MCF 10A (cell line): ENCODE measurements at regions not wholly inside any gene's neighbourhood (a gene's known extent, or its start where the extent isn't known, plus 50 kb on each side); places are given as distances from the start of the nearest gene placed in this dataset.

Source experiments
- BruUV-seq: library from RNA; stranded (reverse); fragments of 400-500 nt; replicated peaks from 2 replicates; lab custom pipeline; 2021; lab: Mats Ljungman, UMichigan
- CTCF ChIA-PET: fragments of 300-600 bp; sonication (Branson Sonifier 250); formaldehyde crosslinking; extraction: SDS; loops from one replicate; lab custom pipeline; 2021; ENCODE audit warnings: antibody characterized with exemption, inconsistent platforms; lab: Yijun Ruan, JAX
- POLR2A ChIA-PET: fragments of 300-600, 350-650 bp; sonication (Branson Sonifier 250); formaldehyde crosslinking; extraction: SDS; loops from one replicate; lab custom pipeline; 2020; ENCODE audit warnings: antibody characterized with exemption, inconsistent platforms; lab: Yijun Ruan, JAX
- DNase-seq: peaks from one replicate; pipeline ENCODE4 v3.0.0-alpha.2; 2018; ENCODE audit not compliant: unreplicated experiment
- H3K27ac Mint-ChIP-seq: one replicate; pipeline ENCODE4 v1.8.0; 2022; ENCODE audit warnings: mild to moderate bottlenecking, low read depth, mixed read lengths; ENCODE audit not compliant: unreplicated experiment
- H3K27me3 Mint-ChIP-seq: one replicate; pipeline ENCODE4 v1.8.0; 2022; ENCODE audit warnings: mixed read lengths; ENCODE audit not compliant: insufficient read depth, unreplicated experiment
- H3K36me3 Mint-ChIP-seq: one replicate; pipeline ENCODE4 v1.8.0; 2022; ENCODE audit warnings: mild to moderate bottlenecking, moderate library complexity, mixed read lengths; ENCODE audit not compliant: insufficient read depth, unreplicated experiment
- H3K4me1 Mint-ChIP-seq: one replicate; pipeline ENCODE4 v1.8.0; 2022; ENCODE audit warnings: mixed read lengths; ENCODE audit not compliant: insufficient read depth, unreplicated experiment
- H3K4me3 Mint-ChIP-seq: one replicate; pipeline ENCODE4 v1.8.0; 2022; ENCODE audit warnings: mild to moderate bottlenecking, moderate library complexity, mixed read lengths; ENCODE audit not compliant: unreplicated experiment
- H3K9me3 Mint-ChIP-seq: one replicate; pipeline ENCODE4 v1.8.0; 2022; ENCODE audit warnings: mixed read lengths; ENCODE audit not compliant: unreplicated experiment
- CTCF ChIP-seq: fragments of 200-600 bp; IDR thresholded peaks from one replicate; pipeline ENCODE4 v1.8.0; 2022; ENCODE audit warnings: antibody characterized with exemption, mild to moderate bottlenecking; ENCODE audit not compliant: unreplicated experiment
- intact Hi-C: fragments of 100-400 bp; cut with micrococcal nuclease; formaldehyde crosslinking; loops from 2 replicates; pipeline ENCODE4 v1.14.1; 2022

- no peaks in the 10 kb centered on the region for H3K27me3 Mint-ChIP-seq
- H3K9me3 Mint-ChIP-seq = no peaks in the 10 kb centered on the region
- H3K27ac Mint-ChIP-seq = no peak overlapping the region
- no peak for TF ChIP-seq CTCF
- H3K4me3 Mint-ChIP-seq = no peak overlapping the region
- H3K4me1 Mint-ChIP-seq = peaks cover 46% of the 10 kb centered on the region
- DNase-seq = no peak
- intact Hi-C loops = no loop called here
- ChIA-PET POLR2A (no interaction called here), CTCF (interaction anchor here (0.6 kb wide), 1 partner anchor 33 kb away, joined by 3 read pairs; no protein-coding TSS in a partner anchor)
- peaks cover 7% of the 10 kb centered on the region for H3K36me3 Mint-ChIP-seq
- BruUV-seq = no TSS peak
Measured at GRCh38 chr16:48965386-48965785, 316.3 kb downstream of the CBLN1 start.

GRCh38 chr16:48963901-48964615, 317.6 kb downstream of the CBLN1 start:
- H3K4me3 Mint-ChIP-seq = peak overlapping the region; percentile 21
- TF ChIP-seq CTCF = no peak
- no peaks in the 10 kb centered on the region for H3K9me3 Mint-ChIP-seq
- intact Hi-C loops = no loop called here
- H3K36me3 Mint-ChIP-seq = peaks cover 7% of the 10 kb centered on the region
- BruUV-seq = no TSS peak
- POLR2A ChIA-PET = no interaction called here
- peak; percentile 45 for DNase-seq
- CTCF ChIA-PET = interaction anchor here (0.6 kb wide), 1 partner anchor 26 kb away, joined by 3 read pairs; no protein-coding TSS in a partner anchor
- peaks cover 52% of the 10 kb centered on the region for H3K4me1 Mint-ChIP-seq
- no peaks in the 10 kb centered on the region for H3K27me3 Mint-ChIP-seq
- peak overlapping the region; percentile 70 for H3K27ac Mint-ChIP-seq

- CTCF ChIA-PET = no interaction called here
- Mint-ChIP-seq H3K4me3 (peak overlapping the region; percentile 21), H3K9me3 (no peaks in the 10 kb centered on the region), H3K4me1 (peaks cover 57% of the 10 kb centered on the region), H3K27me3 (no peaks in the 10 kb centered on the region), H3K27ac (peak overlapping the region; percentile 70), H3K36me3 (peaks cover 7% of the 10 kb centered on the region)
- intact Hi-C loops = no loop called here
- DNase-seq = peak; percentile 64
- POLR2A ChIA-PET = no interaction called here
- BruUV-seq = no TSS peak
- TF ChIP-seq CTCF = no peak
Measured at GRCh38 chr16:48963306-48963705, 318.3 kb downstream of the CBLN1 start.

GRCh38 chr16:48961546-48961945, 320.1 kb downstream of the CBLN1 start:
- Mint-ChIP-seq H3K27me3 (no peaks in the 10 kb centered on the region), H3K36me3 (peaks cover 7% of the 10 kb centered on the region), H3K9me3 (no peaks in the 10 kb centered on the region), H3K4me1 (peaks cover 57% of the 10 kb centered on the region), H3K4me3 (no peak overlapping the region), H3K27ac (no peak overlapping the region)
- intact Hi-C loops = no loop called here
- DNase-seq = no peak
- no peak for TF ChIP-seq CTCF
- CTCF ChIA-PET = no interaction called here
- BruUV-seq = no TSS peak
- POLR2A ChIA-PET = no interaction called here
